Skin epidermis (tissue), 12 donors: ENCODE measurements at regions not wholly inside any gene's neighbourhood (a gene's known extent, or its start where the extent isn't known, plus 50 kb on each side); places are given as distances from the start of the nearest gene placed in this dataset.
"Not testable (repeated sequence)": the region's sequence is repeated elsewhere in the genome, so short reads cannot be mapped to it uniquely, and the experiment has no call there.

Experiments
- H3K27ac ChIP-seq, 21 experiments: fragments of 200-600 bp; sonication (generic) in 11 of 21; one replicate each; pipeline ENCODE4 v1.5.0; 2020; ENCODE audit warnings: mild to moderate bottlenecking in 3 of 21, inconsistent platforms in 2 of 21, moderate library complexity in 2 of 21
- H3K4me3 ChIP-seq, 7 experiments: fragments of 200-600 bp; sonication (generic) in 2 of 7; one replicate each; pipeline ENCODE4 v1.5.0; 2020; ENCODE audit warnings: inconsistent platforms in 2 of 7, mild to moderate bottlenecking in 2 of 7, moderate library complexity in 1 of 7

GRCh38 chr6:159595173-159595572 is 97.9 kb downstream of the SOD2 start:
- Histone ChIP-seq H3K4me3 (no peak overlapping the region), H3K27ac (peak overlapping the region in 5 of 21 experiments; percentile 6 to 55 (median 18))

GRCh38 chr6:159594750-159595117 is 98.3 kb downstream of the SOD2 start:
- Histone ChIP-seq H3K27ac (peak overlapping the region in 8 of 21 experiments; percentile 6 to 55 (median 21)), H3K4me3 (no peak overlapping the region)

- Histone ChIP-seq H3K4me3 (no peak overlapping the region), H3K27ac (peak overlapping the region in 5 of 21 experiments; percentile 18 to 30 (median 22))
Observed at GRCh38 chr6:159594106-159594749, 98.8 kb downstream of the SOD2 start.

GRCh38 chr6:159590835-159591234 is 102.2 kb downstream of the SOD2 start:
- Histone ChIP-seq H3K27ac (no peak overlapping the region), H3K4me3 (no peak overlapping the region)

- no peak overlapping the region for H3K27ac ChIP-seq
- no peak overlapping the region for H3K4me3 ChIP-seq
Observed at GRCh38 chr6:159586684-159587083, 106.4 kb downstream of the SOD2 start.

- Histone ChIP-seq H3K27ac (no peak overlapping the region), H3K4me3 (no peak overlapping the region)
Observed at GRCh38 chr6:159582736-159583135, 110.3 kb downstream of the SOD2 start.

GRCh38 chr6:159578629-159579028 is 114.4 kb downstream of the SOD2 start:
- Histone ChIP-seq H3K4me3 (no peak overlapping the region), H3K27ac (peak overlapping the region in 1 of 21 experiments; percentile 78)

- Histone ChIP-seq H3K4me3 (no peak overlapping the region), H3K27ac (peak overlapping the region in 5 of 21 experiments; percentile 16 to 78 (median 30))
Observed at GRCh38 chr6:159577564-159577963, 115.5 kb downstream of the SOD2 start.

GRCh38 chr6:159572439-159573110 is 120.5 kb downstream of the SOD2 start:
- H3K4me3 ChIP-seq: no peak overlapping the region
- H3K27ac ChIP-seq: no peak overlapping the region

GRCh38 chr6:159565181-159565710 is 127.8 kb downstream of the SOD2 start:
- H3K27ac ChIP-seq: no peak overlapping the region
- H3K4me3 ChIP-seq: no peak overlapping the region

- no peak overlapping the region for H3K4me3 ChIP-seq
Observed at GRCh38 chr6:159564456-159564855, 128.6 kb downstream of the SOD2 start.

GRCh38 chr6:159557031-159557430 is 136.0 kb downstream of the SOD2 start:
- H3K27ac ChIP-seq: no peak overlapping the region
- H3K4me3 ChIP-seq: no peak overlapping the region

More at GRCh38 chr6:159564456-159564855, 128.6 kb downstream of the SOD2 start:
- H3K27ac ChIP-seq: no peak overlapping the region

- no peak overlapping the region for H3K27ac ChIP-seq
- H3K4me3 ChIP-seq: no peak overlapping the region
Observed at GRCh38 chr6:159555082-159555875, 137.8 kb downstream of the SOD2 start.

- Histone ChIP-seq H3K27ac (no peak overlapping the region), H3K4me3 (no peak overlapping the region)
Observed at GRCh38 chr6:159541296-159541695, 151.7 kb downstream of the SOD2 start.

- no peak overlapping the region for H3K4me3 ChIP-seq
- H3K27ac ChIP-seq: no peak overlapping the region
Observed at GRCh38 chr6:159540883-159541282, 152.2 kb downstream of the SOD2 start.

- no peak overlapping the region for H3K27ac ChIP-seq
- H3K4me3 ChIP-seq: no peak overlapping the region
Observed at GRCh38 chr6:159540152-159540551, 152.9 kb downstream of the SOD2 start.

GRCh38 chr6:159538031-159538430 is 155.0 kb downstream of the SOD2 start:
- not testable (repeated sequence) for H3K4me3 ChIP-seq, H3K27ac ChIP-seq

GRCh38 chr6:159535656-159536350 is 157.2 kb downstream of the SOD2 start:
- Histone ChIP-seq H3K27ac (no peak overlapping the region), H3K4me3 (no peak overlapping the region)

GRCh38 chr6:159533568-159533967 is 159.5 kb downstream of the SOD2 start:
- no peak overlapping the region for H3K27ac ChIP-seq
- no peak overlapping the region for H3K4me3 ChIP-seq

- Histone ChIP-seq H3K4me3 (no peak overlapping the region), H3K27ac (no peak overlapping the region)
Observed at GRCh38 chr6:159533016-159533415, 160.0 kb downstream of the SOD2 start.
